Stimulated activated CD8-positive, alpha-beta memory T cell treated with anti-CD3 and anti-CD28 coated beads, Interleukin-4, amount 100 ng/mL, for 48 hours (primary cell): ENCODE measurements at regions not wholly inside any gene's neighbourhood (a gene's known extent, or its start where the extent isn't known, plus 50 kb on each side); places are given as distances from the start of the nearest gene placed in this dataset.

Source experiments
- DNase-seq: peaks from one replicate; pipeline ENCODE4 v3.0.0-alpha.2; 2020

GRCh38 chr12:28946361-28946760, 202.7 kb upstream of the FAR2 start:
- no peak for DNase-seq

DNA sequence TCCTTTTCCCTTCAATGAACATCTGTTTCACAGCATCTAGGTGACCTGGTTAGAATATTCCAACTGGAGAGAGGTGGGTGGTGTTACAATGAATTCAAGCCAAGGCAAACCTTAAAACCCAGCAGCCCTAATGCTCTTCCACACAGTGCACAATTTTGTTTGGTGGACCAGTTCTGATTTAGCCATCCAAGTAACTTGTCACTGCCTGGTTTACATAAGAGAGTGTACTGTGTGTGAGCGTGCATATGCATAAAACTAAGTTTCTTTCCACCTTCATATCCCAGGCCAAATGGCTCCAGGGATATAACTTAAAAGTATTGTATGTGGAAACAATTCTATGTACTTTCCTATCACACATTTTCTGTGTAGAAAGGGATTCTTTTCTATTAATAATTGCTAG, 200.4 kb upstream of the FAR2 start:
- no peak for DNase-seq

GRCh38 chr12:28949184-28949583, 199.9 kb upstream of the FAR2 start:
- no peak for DNase-seq

DNA sequence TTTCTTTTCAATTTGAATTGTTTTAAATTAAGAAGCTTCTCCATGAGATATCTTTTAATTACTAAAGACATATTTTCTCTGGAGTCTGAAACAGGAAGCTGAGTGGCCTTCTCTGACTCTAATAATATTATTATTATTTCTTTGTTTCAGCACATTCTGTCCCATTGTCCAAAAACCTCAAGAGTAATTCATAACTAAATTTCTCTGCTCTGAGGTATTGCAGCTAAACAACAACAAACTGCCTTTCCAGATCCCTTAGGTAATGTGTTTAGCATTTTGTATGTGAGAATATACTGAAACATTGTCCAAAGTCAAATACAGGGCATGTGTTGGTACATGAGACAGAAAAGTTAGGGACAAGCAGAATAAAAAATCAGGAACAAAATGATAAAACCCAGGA, 199.0 kb upstream of the FAR2 start:
- no peak for DNase-seq

DNA sequence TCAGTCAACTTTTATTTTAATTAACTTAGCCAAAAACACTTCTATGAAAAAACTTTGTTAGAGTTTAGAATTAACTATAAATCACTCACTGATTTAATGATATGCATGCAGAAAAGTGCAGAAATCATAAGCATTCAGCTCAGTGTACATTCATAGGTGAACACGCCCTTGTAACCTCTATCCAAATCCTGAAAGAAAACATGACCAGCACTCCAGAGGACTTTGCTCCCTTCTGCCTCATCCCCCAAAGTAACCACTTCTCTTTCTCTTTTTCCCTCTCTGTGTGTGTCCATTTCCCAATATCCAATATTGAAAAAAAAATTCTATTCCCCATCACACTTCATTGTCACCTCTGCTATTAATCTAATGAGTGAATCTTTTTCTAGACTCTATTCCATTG, 197.1 kb upstream of the FAR2 start:
- DNase-seq = no peak

DNA sequence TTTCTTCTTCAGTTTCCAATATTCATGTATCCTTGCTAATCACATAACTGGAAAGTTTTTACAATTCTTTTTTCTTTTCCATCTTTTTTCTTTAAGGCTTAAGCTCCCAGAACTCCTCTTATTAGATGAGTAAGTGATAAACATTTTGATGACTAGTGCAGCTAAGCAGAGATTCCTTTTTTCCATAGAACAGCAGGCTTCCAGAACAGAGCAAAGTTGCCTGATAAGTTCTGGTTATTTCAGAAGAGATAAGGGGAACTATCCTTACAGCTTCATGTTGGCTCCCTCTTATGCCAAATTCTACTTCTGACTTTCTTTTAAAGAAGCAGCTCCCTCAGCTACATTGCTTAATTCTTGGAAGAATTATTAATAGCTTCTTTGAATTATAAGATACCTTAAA, 194.7 kb upstream of the FAR2 start:
- DNase-seq = no peak

DNA sequence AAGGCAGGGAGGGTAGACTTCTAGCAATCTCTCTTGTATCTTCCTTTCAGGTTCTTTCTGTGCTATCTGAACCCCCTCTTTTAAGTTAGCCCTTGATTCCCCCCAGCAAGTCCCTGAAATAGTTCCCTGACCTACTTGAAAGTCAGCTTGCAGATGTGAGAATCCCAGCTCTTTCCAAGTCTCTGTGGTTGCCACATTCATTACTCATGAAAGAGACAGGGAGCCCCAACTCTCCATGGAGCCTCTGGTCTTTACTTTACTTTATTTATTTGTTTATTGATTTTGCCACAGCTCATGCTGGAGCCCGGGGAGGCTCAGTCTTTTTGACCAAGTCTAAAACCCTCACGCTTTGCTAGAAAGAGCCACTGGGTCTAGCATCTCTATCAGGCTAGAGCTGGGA, 193.6 kb upstream of the FAR2 start:
- DNase-seq = no peak

DNA sequence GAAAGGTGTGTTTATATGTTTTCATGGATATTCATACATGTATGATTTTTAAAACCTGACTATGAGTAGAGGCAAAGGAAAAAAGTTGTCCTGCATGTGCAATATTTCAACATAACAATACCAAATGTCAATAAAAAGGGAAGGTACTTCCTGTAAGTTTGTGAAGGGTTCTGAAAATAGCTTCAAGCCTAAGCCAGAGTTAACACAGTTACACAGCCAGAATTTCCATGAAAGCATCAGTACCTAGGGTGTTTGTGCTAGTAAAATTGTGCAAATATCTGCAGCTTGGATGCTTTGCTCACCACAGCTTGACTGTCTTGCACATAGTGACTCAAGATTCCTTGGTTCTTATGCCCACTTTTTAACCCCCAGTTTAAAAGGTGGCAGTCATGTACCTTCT, 193.1 kb upstream of the FAR2 start:
- DNase-seq = no peak

GRCh38 chr12:28958553-28959195, 190.4 kb upstream of the FAR2 start:
- DNase-seq = no peak

DNA sequence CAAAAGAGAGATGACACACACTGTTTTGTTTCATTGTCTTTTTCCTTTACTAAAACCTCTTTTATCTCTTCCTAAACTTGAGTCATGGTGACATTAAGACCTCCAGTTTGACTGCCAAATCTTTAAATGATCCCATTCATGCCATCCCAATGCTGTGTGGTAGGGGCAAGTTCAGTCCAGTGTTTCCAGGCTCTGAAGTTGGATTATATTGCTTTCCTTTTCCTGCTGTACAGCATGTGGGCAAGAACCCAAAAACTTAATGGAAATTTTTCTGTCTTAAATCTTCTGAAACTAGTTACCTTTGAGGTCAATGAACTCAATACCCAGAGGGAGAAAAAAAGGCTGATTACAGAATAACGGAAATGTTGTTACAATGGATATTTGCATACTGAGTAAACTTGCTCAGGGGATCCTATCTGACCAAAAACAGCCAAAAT, 187.1 kb upstream of the FAR2 start:
- no peak for DNase-seq

GRCh38 chr12:28963554-28963953, 185.5 kb upstream of the FAR2 start:
- DNase-seq = no peak

- DNase-seq = no peak
Observed at GRCh38 chr12:28966046-28966780, 182.9 kb upstream of the FAR2 start.

GRCh38 chr12:28967426-28967825, 181.7 kb upstream of the FAR2 start:
- no peak for DNase-seq

DNA sequence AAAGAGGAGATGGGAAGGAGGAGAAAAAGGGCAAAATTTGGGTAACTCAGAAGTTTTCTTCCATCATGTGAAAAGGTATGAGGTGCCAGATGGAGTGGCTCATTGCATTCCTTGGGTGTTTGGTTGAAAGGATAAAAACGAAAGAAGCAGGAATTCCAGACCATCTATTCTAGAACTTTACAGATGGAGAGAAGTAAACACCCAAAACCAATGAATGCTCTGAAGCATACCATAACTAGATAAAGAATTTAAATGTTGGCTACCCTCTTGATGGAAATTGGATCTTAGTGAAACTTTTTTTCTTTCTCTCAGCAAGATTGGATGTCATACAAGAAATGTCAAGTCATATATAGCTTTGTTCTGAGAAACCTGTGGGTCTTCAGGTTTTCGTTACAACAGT, 175.6 kb upstream of the FAR2 start:
- DNase-seq = no peak

DNA sequence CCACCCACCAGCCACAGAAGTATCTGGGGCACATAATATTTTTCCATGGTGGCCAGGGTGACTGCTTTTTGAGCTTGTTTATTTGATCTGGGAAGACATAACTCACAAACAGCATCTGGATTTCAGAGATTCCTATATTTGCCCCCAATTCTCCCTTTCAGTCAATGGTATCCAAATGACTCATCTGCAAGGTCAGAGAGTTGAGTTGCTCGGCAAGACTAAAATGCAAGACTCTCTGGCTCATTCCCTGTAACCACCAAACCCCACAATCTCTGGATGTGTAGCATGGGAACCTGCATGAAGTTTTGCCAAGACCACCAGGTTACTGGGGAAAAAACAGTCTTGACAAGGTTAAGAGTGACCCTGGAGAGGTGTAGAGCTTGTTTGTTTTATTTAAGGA, 174.9 kb upstream of the FAR2 start:
- DNase-seq = no peak

- no peak for DNase-seq
Observed at GRCh38 chr12:28974883-28975282, 174.2 kb upstream of the FAR2 start.

GRCh38 chr12:28975564-28976340, 173.3 kb upstream of the FAR2 start:
- DNase-seq = no peak

DNA sequence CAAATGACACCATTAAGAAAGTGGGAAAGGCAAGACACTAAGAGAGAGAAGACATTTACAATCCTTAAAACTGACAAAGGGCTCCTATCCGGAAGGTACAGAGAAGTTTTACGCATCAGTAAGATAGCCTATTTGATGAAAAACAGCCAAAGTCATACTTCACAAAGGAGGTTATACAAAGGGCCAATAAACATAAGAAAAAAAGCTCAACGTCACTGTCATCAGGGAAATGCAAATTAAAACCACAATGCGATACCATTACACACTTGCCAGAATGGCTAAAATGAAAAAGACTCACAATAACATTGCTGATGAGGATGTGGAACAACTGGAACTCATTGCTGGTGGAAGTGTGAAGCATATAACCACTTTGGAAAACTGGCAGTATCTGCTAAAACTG, 168.6 kb upstream of the FAR2 start:
- DNase-seq = no peak

DNA sequence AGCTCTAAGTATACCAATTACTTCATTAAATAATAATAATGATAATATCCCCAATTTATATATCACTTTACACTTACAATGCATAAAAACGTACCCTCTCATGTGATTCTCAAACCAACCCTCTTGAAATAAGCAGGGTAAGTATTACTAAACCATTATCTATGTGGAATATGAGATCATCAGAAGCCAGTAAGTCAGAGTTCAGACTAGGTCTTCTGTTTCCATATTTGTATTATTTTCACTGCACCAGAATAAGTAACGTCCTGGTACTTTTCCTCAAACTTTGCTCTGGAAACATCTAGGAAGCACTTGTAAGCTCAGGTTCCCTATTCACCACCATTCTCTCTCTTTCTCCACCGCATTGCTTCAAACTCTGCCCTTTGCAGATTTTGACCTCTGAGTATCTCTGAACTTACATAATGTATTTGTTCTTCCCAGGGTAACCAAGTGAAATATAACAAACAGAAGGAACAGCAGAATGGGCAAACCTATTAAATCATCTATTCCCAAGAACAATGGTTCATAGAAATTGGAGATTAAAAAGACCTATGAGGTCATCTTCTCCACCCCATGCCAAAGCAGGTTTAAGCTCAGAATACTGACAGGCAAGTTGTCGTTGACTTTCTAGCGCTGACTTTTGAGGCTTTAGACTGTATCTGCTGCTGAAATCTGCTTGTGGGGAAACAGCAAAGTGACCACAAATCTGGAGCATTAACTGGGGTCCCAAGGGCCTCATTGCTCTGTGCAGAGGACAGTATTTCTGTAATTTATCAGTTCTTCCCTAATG, 161.3 kb upstream of the FAR2 start:
- no peak for DNase-seq

- DNase-seq = no peak
Observed at GRCh38 chr12:28988325-28988704, 160.8 kb upstream of the FAR2 start.

DNA sequence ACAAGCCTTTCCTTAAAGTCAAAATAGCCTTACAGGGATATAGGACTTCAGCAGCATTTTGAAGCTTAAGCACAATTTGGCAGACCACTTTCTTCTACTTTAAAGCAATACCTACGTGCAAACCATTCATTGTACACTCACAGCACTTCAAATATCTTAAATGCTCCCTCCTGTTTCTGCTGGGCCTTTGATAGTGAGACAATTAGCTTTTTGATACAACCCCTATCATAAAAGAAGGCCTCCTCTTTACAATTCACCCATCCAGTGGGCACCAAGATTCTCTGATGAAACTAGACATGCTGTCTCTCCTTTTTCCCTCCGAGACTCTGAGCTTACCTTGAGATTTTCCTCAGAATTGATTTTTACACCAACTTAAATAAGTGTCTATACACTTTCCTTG, 157.5 kb upstream of the FAR2 start:
- no peak for DNase-seq

DNA sequence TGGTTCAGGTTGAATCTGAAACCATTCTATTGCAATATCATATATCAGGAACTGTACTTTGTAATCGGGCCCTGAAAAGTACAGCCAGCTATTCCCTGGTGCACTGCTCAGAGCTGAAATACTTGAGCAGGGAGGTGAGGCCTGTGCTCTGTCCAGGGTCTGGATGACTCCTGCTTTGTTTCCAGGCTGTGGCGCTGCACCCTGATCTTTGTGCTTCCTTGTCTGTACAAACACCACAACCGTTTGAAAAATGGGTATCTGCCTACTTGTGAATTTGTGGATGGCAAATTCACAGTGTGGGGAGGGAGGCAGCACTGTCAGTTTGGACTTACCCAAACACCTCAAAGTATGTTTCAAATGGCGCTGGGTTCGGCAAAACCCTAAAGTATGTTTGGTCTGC, 155.4 kb upstream of the FAR2 start:
- no peak for DNase-seq

DNA sequence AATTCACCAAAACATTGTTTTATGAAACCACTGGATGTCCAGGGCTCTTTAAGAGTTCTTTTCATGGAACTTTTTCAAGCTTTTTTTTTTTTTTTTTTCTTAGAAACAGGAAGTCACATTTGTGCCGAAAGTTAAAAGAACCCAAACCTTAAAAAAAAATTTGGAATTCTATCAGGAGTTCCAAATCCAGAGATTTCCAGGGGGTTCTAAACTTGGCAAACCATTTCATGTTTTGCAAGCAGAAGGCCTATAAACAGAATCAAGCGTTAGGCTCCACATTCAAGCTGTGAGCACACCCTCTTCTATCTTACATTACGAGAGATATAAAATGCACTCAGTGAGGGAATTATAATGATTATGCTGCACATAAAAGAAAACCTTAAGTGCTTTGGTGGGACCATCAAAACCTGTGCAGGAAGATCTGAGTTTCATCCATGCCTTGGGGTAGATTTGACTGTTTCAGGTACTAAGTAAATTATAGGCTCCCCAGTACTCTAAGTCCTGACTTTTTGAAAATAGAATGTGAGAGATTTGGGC, 154.8 kb upstream of the FAR2 start:
- no peak for DNase-seq
